ENCODE measurements at regions not wholly inside any gene's neighbourhood (a gene's known extent, or its start where the extent isn't known, plus 50 kb on each side); places are given as distances from the start of the nearest gene placed in this dataset.
"Not testable (repeated sequence)": the region's sequence is repeated elsewhere in the genome, so short reads cannot be mapped to it uniquely, and the experiment has no call there.

DNA sequence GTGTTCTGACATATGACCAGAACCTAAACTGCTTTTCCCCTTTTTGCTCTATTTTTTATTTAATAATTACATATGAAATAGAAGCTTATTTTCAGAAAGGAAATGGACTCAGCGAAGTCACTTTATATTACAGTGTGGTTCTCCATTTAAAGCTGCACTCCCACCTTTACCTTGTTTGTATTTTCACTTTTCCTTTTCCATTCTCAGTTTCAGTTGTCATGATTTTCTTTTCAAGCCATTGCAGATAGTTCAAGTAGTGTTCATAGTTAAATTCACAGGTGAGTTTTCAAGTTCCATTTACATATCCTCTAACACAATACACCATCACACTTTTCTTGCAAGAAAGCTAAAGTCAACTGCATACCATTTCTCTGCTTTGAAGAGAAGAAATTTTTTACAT is 400.2 kb downstream of the HACE1 start:
- no peak overlapping the region for H3K4me3 ChIP-seq
- no peaks in the 10 kb centered on the region for H3K4me1 ChIP-seq (ENCODE audit: control insufficient read depth in 5 of 5, insufficient read depth in 5 of 5, low read length in 5 of 5)
- no peak overlapping the region for H3K27ac ChIP-seq (ENCODE audit: low read depth in 1 of 2, low read length in 1 of 2)
- H3K36me3 ChIP-seq (ENCODE audit: control insufficient read depth in 4 of 4, insufficient read depth in 4 of 4, low read length in 4 of 4), result no peaks in the 10 kb centered on the region
- 88 to 97% methylated on average over 1 of the region's 1 CpG for WGBS, 2 donors
- H3K27me3 ChIP-seq (ENCODE audit: control insufficient read depth in 3 of 3, insufficient read depth in 3 of 3, low read length in 2 of 3), result no peaks in the 10 kb centered on the region
- no peak overlapping the region for H3K9ac ChIP-seq (ENCODE audit: insufficient read depth in 1 of 2, low read length in 2 of 2)
- H3K9me3 ChIP-seq (ENCODE audit: control insufficient read depth in 4 of 4, insufficient read depth in 3 of 4, low read length in 3 of 4), result no peaks in the 10 kb centered on the region
- no peak for ATAC-seq (ENCODE audit: insufficient read depth, low FRiP score)
- TF ChIP-seq, protein P1, sequence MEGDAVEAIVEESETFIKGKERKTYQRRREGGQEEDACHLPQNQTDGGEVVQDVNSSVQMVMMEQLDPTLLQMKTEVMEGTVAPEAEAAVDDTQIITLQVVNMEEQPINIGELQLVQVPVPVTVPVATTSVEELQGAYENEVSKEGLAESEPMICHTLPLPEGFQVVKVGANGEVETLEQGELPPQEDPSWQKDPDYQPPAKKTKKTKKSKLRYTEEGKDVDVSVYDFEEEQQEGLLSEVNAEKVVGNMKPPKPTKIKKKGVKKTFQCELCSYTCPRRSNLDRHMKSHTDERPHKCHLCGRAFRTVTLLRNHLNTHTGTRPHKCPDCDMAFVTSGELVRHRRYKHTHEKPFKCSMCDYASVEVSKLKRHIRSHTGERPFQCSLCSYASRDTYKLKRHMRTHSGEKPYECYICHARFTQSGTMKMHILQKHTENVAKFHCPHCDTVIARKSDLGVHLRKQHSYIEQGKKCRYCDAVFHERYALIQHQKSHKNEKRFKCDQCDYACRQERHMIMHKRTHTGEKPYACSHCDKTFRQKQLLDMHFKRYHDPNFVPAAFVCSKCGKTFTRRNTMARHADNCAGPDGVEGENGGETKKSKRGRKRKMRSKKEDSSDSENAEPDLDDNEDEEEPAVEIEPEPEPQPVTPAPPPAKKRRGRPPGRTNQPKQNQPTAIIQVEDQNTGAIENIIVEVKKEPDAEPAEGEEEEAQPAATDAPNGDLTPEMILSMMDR (IDR thresholded peaks at IDR 0.05; ENCODE audit: control extremely low read depth, extremely low read depth), result no peak
- no peak for DNase-seq

DNA sequence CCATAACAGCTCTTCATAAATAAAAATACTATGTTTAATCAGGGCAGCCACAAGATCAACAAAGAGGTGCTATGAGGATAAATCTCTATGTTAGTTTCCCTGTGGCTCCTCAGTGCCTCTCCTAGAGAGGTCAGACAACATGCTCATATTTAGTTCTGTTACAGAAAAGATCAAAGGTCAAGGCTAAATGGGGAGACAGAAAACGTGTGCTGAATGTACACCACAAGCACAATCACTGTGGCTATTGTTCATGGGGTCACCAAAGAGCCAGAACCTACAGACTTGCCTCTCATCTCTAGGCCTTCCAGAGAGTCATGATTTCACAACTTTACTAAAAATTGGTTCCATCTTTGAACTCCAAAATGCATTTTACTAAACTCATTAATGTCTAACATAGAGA is 409.8 kb downstream of the HACE1 start:
- WGBS, 2 donors, result 43 to 49% methylated on average over 1 of the region's 1 CpG
- no peaks in the 10 kb centered on the region for H3K9me3 ChIP-seq (ENCODE audit: control insufficient read depth in 4 of 4, insufficient read depth in 3 of 4, low read length in 3 of 4)
- no peak overlapping the region for H3K9ac ChIP-seq (ENCODE audit: insufficient read depth in 1 of 2, low read length in 2 of 2)
- H3K4me1 ChIP-seq (ENCODE audit: control insufficient read depth in 5 of 5, insufficient read depth in 5 of 5, low read length in 5 of 5), result peaks cover 0 to 2% (median 0%) of the 10 kb centered on the region in 5 donors
- no peaks in the 10 kb centered on the region for H3K36me3 ChIP-seq (ENCODE audit: control insufficient read depth in 4 of 4, insufficient read depth in 4 of 4, low read length in 4 of 4)
- H3K27ac ChIP-seq (ENCODE audit: low read depth in 1 of 2, low read length in 1 of 2), result no peak overlapping the region
- TF ChIP-seq, protein P1 (IDR thresholded peaks at IDR 0.05; ENCODE audit: control extremely low read depth, extremely low read depth), result no peak
- DNase-seq (no peak), ATAC-seq (ENCODE audit: insufficient read depth, low FRiP score) (no peak)
- no peak overlapping the region for H3K4me3 ChIP-seq
- H3K27me3 ChIP-seq (ENCODE audit: control insufficient read depth in 3 of 3, insufficient read depth in 3 of 3, low read length in 2 of 3), result no peaks in the 10 kb centered on the region

DNA sequence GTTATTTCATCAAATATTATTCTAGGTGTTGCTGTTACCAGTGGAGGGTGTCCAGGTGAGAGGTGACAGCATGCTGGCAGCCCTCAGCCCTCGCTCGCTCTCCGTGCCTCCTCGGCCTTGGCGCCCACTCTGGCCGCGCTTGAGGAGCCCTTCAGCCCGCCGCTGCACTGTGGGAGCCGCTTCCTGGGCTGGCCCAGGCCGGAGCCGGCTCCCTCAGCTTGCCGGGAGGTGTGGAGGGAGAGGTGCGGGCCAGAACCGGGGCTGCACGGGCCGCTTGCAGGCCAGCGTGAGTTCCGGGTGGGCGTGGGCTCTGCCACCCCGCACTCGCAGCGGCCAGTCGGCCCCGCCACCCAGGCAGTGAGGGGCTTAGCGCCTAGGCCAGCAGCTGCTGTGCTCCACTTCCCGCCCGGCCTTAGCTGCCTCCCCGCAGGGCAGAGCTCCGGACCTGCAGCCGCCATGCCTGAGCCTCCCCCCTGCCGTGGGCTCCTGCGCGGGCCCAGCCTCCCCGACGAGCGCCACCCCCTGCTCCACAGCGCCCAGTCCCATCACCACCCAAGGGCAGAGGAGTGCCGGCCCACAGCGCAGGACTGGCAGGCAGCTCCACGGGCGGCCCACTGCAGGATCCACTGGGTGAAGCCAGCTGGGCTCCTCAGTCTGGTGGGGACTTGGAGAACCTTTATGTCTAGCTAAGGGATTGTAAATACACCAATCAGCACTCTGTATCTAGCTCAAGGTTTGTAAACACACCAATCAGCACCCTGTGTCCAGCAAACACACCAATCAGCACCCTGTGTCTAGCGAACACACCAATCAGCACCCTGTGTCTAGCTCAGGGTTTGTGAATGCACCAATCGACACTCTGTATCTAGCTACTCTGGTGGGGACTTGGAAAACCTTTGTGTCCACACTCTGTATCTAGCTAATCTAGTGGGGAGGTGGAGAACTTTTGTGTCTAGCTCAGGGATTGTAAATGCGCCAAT is 413.3 kb downstream of the HACE1 start:
- H3K4me3 ChIP-seq; ATAC-seq (ENCODE audit: insufficient read depth, low FRiP score); H3K27ac ChIP-seq (ENCODE audit: low read depth in 1 of 2, low read length in 1 of 2); DNase-seq; H3K9ac ChIP-seq (ENCODE audit: insufficient read depth in 1 of 2, low read length in 2 of 2); H3K4me1 ChIP-seq (ENCODE audit: control insufficient read depth in 5 of 5, insufficient read depth in 5 of 5, low read length in 5 of 5); H3K9me3 ChIP-seq (ENCODE audit: control insufficient read depth in 4 of 4, insufficient read depth in 3 of 4, low read length in 3 of 4); H3K27me3 ChIP-seq (ENCODE audit: control insufficient read depth in 3 of 3, insufficient read depth in 3 of 3, low read length in 2 of 3); H3K36me3 ChIP-seq (ENCODE audit: control insufficient read depth in 4 of 4, insufficient read depth in 4 of 4, low read length in 4 of 4): not testable (repeated sequence)
- 93 to 96% methylated on average over 38 to 45 of the region's 45 CpGs for WGBS, 2 donors

DNA sequence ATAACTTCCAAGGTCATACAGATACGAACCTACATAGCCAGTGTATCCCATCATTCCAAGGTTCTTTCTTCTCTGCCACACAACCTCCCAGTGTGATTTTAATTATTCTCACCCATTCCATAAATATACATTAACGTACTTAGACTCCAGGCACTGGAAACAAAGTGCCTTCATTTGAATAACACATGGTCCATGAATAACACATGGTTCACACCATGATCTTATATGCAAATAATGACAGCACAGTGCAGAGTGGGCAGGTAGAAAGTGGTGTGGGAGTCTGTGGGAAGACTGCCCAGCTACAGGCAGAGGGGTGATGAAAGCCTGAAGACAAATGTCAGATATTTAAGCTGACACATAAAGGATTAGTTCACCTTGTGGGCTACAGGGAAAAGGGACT is 425.2 kb downstream of the HACE1 start:
- no peaks in the 10 kb centered on the region for H3K9me3 ChIP-seq (ENCODE audit: control insufficient read depth in 4 of 4, insufficient read depth in 3 of 4, low read length in 3 of 4)
- H3K9ac ChIP-seq (ENCODE audit: insufficient read depth in 1 of 2, low read length in 2 of 2), result no peak overlapping the region
- H3K27ac ChIP-seq (ENCODE audit: low read depth in 1 of 2, low read length in 1 of 2), result no peak overlapping the region
- DNase-seq, result no peak
- H3K36me3 ChIP-seq (ENCODE audit: control insufficient read depth in 4 of 4, insufficient read depth in 4 of 4, low read length in 4 of 4), result no peaks in the 10 kb centered on the region
- H3K27me3 ChIP-seq (ENCODE audit: control insufficient read depth in 3 of 3, insufficient read depth in 3 of 3, low read length in 2 of 3), result no peaks in the 10 kb centered on the region
- TF ChIP-seq, protein P1 (IDR thresholded peaks at IDR 0.05; ENCODE audit: control extremely low read depth, extremely low read depth), result no peak
- H3K4me3 ChIP-seq, result no peak overlapping the region
- no peaks in the 10 kb centered on the region for H3K4me1 ChIP-seq (ENCODE audit: control insufficient read depth in 5 of 5, insufficient read depth in 5 of 5, low read length in 5 of 5)
- 66 to 74% methylated on average over 2 of the region's 2 CpGs for WGBS, 2 donors
- ATAC-seq (ENCODE audit: insufficient read depth, low FRiP score), result no peak
